ENCODE measurements at regions not wholly inside any gene's neighbourhood (a gene's known extent, or its start where the extent isn't known, plus 50 kb on each side); places are given as distances from the start of the nearest gene placed in this dataset.

DNA sequence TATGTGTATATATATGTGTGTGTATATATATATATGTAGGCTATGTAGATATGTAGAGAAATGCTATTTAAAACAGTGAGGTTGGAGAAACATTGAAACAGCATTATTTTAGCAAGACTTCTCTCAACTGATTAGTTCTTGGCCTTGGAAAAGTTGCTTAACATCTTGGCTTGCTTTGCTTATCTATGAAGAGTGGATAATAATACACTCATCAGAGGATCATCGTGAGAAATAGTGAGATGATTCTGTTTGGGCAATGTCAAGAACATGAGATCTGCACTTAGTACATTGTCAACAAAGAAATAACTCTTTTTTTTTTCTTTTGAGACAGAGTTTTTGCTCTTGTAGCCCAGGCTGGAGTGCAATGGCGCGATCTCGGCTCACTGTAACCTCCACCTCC is 128.3 kb downstream of the KLF5 start:
- H3K27me3 ChIP-seq (ENCODE audit: control insufficient read depth, insufficient read depth, low read length): no peaks in the 10 kb centered on the region
- no peaks in the 10 kb centered on the region for H3K9me3 ChIP-seq (ENCODE audit: control insufficient read depth, insufficient read depth, low read length)
- WGBS (ENCODE audit: insufficient coverage): 96% methylated on average over 3 of the region's 4 CpGs
- H3K27ac ChIP-seq (ENCODE audit: low read depth, low read length): no peak overlapping the region
- no peaks in the 10 kb centered on the region for H3K4me1 ChIP-seq (ENCODE audit: control insufficient read depth, insufficient read depth, low read length)
- no peak overlapping the region for H3K4me3 ChIP-seq (ENCODE audit: low read depth, low read length)
- no peaks in the 10 kb centered on the region for H3K36me3 ChIP-seq (ENCODE audit: control insufficient read depth, insufficient read depth, low read length)
- DNase-seq (ENCODE audit: low read depth in 4 of 6, low spot score in 6 of 6): no peak

DNA sequence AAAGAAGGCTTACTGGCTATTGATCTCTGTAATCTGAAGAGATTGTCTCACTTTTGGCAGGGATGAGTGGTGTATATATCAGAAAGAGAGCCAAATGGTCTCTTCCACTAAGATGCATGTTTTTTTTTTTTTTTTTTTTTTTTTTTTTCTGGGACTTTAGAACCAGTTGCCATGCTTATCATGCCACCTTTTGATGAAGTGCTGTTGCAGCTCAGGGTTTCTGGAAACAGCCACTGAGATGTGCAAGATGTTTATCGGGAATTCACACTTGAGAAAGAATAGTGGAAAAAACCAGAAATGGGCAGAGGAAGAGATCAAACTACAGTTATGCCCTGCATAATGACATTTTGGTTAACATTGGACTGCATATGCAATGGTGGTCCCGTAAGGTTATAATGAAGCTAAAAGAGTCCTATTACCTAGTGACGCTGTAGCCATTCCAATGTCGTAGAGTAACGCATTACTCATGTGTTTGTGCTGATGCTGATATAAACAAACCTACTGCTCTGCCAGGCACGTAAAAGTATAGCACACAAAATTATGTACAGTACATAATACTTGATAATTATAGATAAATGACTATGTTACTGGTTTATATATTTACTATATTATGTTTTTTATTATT is 121.0 kb downstream of the KLF5 start:
- no peak overlapping the region for H3K4me3 ChIP-seq (ENCODE audit: low read depth, low read length)
- H3K27ac ChIP-seq (ENCODE audit: low read depth, low read length): no peak overlapping the region
- no peaks in the 10 kb centered on the region for H3K36me3 ChIP-seq (ENCODE audit: control insufficient read depth, insufficient read depth, low read length)
- H3K9me3 ChIP-seq (ENCODE audit: control insufficient read depth, insufficient read depth, low read length): no peaks in the 10 kb centered on the region
- DNase-seq (ENCODE audit: low read depth in 4 of 6, low spot score in 6 of 6): no peak
- no peaks in the 10 kb centered on the region for H3K27me3 ChIP-seq (ENCODE audit: control insufficient read depth, insufficient read depth, low read length)
- H3K4me1 ChIP-seq (ENCODE audit: control insufficient read depth, insufficient read depth, low read length): no peaks in the 10 kb centered on the region
- WGBS (ENCODE audit: insufficient coverage): 100% methylated on average over 2 of the region's 6 CpGs

DNA sequence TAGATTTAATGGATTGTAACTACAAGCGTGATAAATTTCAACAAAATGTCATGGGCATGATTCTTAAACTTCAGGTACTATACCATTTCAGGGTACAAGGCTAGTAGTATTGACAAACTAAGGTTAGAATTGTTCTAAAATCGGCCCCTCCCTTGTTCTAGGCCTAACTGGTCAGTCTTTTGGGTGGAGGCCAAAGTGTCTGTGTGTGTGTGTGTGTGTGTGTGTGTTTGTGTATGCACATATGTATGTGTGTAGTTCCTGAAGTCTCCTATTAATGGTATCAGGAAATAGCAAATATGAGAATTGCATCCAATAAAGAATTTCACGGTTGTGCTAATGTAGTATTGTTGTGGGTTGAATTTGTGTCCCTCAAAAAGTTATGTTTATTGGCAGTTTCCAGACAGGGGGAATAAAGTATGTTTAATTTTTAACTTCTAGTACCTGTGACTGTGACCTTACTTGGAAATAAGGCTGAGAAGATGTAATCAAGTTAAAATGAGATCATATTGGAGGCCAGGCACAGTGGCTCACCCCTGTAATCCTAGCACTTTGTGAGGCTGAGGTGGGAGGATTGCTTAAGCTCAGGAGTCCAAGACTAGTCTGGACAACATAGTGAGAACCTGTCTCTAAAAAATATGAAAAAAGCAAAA is 119.2 kb downstream of the KLF5 start:
- Histone ChIP-seq H3K9me3 (ENCODE audit: control insufficient read depth, insufficient read depth, low read length) (no peaks in the 10 kb centered on the region), H3K27ac (ENCODE audit: low read depth, low read length) (no peak overlapping the region), H3K27me3 (ENCODE audit: control insufficient read depth, insufficient read depth, low read length) (no peaks in the 10 kb centered on the region), H3K4me1 (ENCODE audit: control insufficient read depth, insufficient read depth, low read length) (no peaks in the 10 kb centered on the region), H3K36me3 (ENCODE audit: control insufficient read depth, insufficient read depth, low read length) (no peaks in the 10 kb centered on the region), H3K4me3 (ENCODE audit: low read depth, low read length) (no peak overlapping the region)
- no peak for DNase-seq (ENCODE audit: low read depth in 4 of 6, low spot score in 6 of 6)
- 93% methylated on average over 2 of the region's 3 CpGs for WGBS (ENCODE audit: insufficient coverage)

DNA sequence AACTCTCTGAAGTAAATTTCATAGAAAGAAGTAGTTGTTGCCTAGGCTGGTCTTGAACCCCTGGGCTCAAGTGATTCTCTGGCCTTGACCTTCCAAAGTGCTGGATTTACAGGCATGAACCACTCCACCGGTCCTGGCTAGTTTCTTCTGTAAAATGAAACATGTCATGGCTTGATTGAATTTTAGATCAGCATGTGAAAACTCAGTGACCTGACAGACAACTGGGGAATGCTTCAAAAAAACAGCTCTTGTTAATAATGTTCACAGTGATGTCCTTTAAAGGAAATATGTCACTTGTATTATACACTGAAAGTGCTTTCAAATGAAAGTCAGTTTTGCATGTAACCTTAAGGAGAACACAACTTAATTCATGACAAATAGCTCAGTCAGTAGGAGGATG is 118.2 kb downstream of the KLF5 start:
- Histone ChIP-seq H3K9me3 (ENCODE audit: control insufficient read depth, insufficient read depth, low read length) (no peaks in the 10 kb centered on the region), H3K4me3 (ENCODE audit: low read depth, low read length) (no peak overlapping the region), H3K4me1 (ENCODE audit: control insufficient read depth, insufficient read depth, low read length) (no peaks in the 10 kb centered on the region), H3K36me3 (ENCODE audit: control insufficient read depth, insufficient read depth, low read length) (no peaks in the 10 kb centered on the region), H3K27me3 (ENCODE audit: control insufficient read depth, insufficient read depth, low read length) (no peaks in the 10 kb centered on the region), H3K27ac (ENCODE audit: low read depth, low read length) (no peak overlapping the region)
- no peak for DNase-seq (ENCODE audit: low read depth in 4 of 6, low spot score in 6 of 6)
- 80% methylated on average over 1 of the region's 1 CpG for WGBS (ENCODE audit: insufficient coverage)

DNA sequence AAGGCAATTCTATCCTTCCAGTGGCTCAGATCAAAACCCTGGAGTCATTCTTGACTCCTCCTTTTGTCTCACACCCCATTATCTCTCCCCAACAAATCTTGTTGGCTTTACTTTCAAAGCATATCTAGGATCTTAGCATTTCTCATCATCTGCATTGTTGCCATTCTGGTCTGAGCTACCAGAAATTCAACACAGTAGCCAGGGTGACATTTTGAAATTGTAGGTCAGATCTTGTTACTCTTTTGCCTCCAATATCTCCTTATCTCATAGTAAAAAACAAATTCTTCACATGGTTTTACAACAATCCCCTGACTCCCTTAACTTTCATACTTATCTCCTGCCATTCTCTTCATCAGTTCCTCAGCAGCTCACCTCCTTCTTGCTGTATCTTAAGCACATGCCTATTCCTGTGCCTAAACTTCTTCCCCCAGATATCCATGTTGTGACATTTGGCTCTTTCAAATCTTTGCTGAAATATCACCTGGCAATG is 115.8 kb downstream of the KLF5 start:
- Histone ChIP-seq H3K27ac (ENCODE audit: low read depth, low read length) (no peak overlapping the region), H3K27me3 (ENCODE audit: control insufficient read depth, insufficient read depth, low read length) (no peaks in the 10 kb centered on the region), H3K36me3 (ENCODE audit: control insufficient read depth, insufficient read depth, low read length) (no peaks in the 10 kb centered on the region), H3K4me3 (ENCODE audit: low read depth, low read length) (no peak overlapping the region), H3K9me3 (ENCODE audit: control insufficient read depth, insufficient read depth, low read length) (no peaks in the 10 kb centered on the region), H3K4me1 (ENCODE audit: control insufficient read depth, insufficient read depth, low read length) (no peaks in the 10 kb centered on the region)
- no peak for DNase-seq (ENCODE audit: low read depth in 4 of 6, low spot score in 6 of 6)

DNA sequence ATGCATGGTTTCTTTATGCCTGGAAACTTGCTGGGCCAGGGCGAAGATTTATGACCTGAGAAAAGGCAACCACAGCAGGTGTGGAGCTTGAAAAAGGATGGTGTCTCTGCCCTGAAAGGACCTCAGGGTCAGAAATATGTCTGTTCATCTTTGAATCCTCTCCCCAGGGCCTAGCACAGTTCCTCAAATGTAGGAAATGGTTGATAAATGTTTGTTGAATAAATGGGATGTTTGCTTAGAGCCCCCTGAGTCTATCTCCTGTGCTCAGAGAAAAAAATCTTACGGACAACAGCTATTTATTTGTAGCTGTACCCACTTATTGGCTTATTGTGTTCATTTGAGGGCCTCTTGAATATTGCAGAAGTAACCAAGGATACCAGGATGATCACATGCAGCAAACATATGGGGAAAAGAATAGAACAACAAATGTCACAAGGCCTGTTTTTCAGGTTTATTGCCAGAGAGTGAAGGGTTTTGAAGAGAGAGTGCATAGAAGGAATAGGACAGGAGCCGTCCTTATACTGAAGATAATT is 114.5 kb downstream of the KLF5 start:
- Histone ChIP-seq H3K27ac (ENCODE audit: low read depth, low read length) (no peak overlapping the region), H3K27me3 (ENCODE audit: control insufficient read depth, insufficient read depth, low read length) (no peaks in the 10 kb centered on the region), H3K4me3 (ENCODE audit: low read depth, low read length) (no peak overlapping the region), H3K36me3 (ENCODE audit: control insufficient read depth, insufficient read depth, low read length) (no peaks in the 10 kb centered on the region), H3K4me1 (ENCODE audit: control insufficient read depth, insufficient read depth, low read length) (no peaks in the 10 kb centered on the region), H3K9me3 (ENCODE audit: control insufficient read depth, insufficient read depth, low read length) (no peaks in the 10 kb centered on the region)
- no CpG with 5 or more reads among the region's 3 CpGs for WGBS (ENCODE audit: insufficient coverage)
- no peak for DNase-seq (ENCODE audit: low read depth in 4 of 6, low spot score in 6 of 6)

DNA sequence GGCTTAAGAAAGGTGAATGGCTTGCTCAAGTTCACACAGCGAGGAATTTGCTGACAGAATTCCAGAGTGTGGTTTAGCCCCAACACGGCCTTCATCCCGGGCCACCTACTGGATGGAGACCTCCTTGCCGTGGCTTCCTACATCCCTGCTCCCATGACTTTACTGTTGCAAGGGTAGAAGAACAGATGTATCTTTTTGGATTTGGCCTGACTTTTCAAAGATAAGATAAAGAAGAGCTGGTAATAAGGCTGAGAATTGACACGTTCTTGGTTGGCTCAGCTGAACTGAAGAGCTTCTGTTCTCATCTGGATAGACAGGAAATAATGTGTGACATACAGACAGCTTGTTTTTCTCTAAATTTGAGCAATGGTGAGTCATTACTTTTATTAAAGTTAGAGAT is 113.1 kb downstream of the KLF5 start:
- no peak overlapping the region for H3K27ac ChIP-seq (ENCODE audit: low read depth, low read length)
- no peaks in the 10 kb centered on the region for H3K9me3 ChIP-seq (ENCODE audit: control insufficient read depth, insufficient read depth, low read length)
- 82% methylated on average over 1 of the region's 5 CpGs for WGBS (ENCODE audit: insufficient coverage)
- H3K36me3 ChIP-seq (ENCODE audit: control insufficient read depth, insufficient read depth, low read length): no peaks in the 10 kb centered on the region
- H3K4me1 ChIP-seq (ENCODE audit: control insufficient read depth, insufficient read depth, low read length): no peaks in the 10 kb centered on the region
- no peaks in the 10 kb centered on the region for H3K27me3 ChIP-seq (ENCODE audit: control insufficient read depth, insufficient read depth, low read length)
- H3K4me3 ChIP-seq (ENCODE audit: low read depth, low read length): no peak overlapping the region
- no peak for DNase-seq (ENCODE audit: low read depth in 4 of 6, low spot score in 6 of 6)

DNA sequence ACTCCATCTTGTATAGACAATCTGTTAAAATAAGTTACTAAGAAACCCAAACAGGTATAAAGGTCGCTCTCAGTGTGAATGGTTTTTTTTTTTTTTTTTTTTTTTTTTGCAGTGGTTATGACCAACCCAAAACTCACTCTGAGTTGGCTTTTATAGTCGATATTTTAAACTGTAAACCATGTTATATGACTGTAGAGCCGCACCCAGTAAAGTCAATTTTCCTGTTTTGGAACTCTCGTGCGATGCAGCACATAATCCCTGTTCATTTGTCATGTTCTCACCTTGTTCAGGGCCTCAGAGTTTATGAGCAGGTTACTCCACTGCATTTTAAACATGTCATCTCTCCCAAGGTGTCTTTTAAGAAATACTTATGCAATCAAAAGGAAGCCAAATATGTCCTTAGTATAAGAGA is 112.5 kb downstream of the KLF5 start:
- 92% methylated on average over 3 of the region's 5 CpGs for WGBS (ENCODE audit: insufficient coverage)
- DNase-seq (ENCODE audit: low read depth in 4 of 6, low spot score in 6 of 6): no peak
- no peak overlapping the region for H3K27ac ChIP-seq (ENCODE audit: low read depth, low read length)
- no peaks in the 10 kb centered on the region for H3K27me3 ChIP-seq (ENCODE audit: control insufficient read depth, insufficient read depth, low read length)
- H3K9me3 ChIP-seq (ENCODE audit: control insufficient read depth, insufficient read depth, low read length): no peaks in the 10 kb centered on the region
- no peaks in the 10 kb centered on the region for H3K4me1 ChIP-seq (ENCODE audit: control insufficient read depth, insufficient read depth, low read length)
- H3K36me3 ChIP-seq (ENCODE audit: control insufficient read depth, insufficient read depth, low read length): no peaks in the 10 kb centered on the region
- H3K4me3 ChIP-seq (ENCODE audit: low read depth, low read length): no peak overlapping the region

DNA sequence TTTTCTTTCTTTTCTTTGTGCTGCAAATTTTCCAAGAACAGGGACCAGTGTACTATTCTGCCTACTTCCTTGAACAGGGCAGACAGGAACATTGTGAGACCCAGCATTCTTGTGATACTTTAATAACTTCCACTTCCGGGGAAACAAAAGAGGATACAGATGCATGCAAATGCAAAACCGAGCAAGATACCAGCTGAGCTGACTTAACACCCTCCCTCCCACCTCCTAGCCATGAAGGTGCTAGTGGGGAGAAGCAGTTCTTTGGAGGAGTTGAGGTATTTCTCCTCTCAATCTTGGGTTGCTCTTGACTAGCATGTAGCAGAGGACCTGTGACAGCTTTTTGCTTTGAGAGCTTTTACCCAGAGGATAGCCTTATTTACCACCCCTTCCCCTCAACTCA is 111.2 kb downstream of the KLF5 start:
- Histone ChIP-seq H3K27ac (ENCODE audit: low read depth, low read length) (no peak overlapping the region), H3K9me3 (ENCODE audit: control insufficient read depth, insufficient read depth, low read length) (no peaks in the 10 kb centered on the region), H3K4me1 (ENCODE audit: control insufficient read depth, insufficient read depth, low read length) (no peaks in the 10 kb centered on the region), H3K36me3 (ENCODE audit: control insufficient read depth, insufficient read depth, low read length) (no peaks in the 10 kb centered on the region), H3K4me3 (ENCODE audit: low read depth, low read length) (no peak overlapping the region), H3K27me3 (ENCODE audit: control insufficient read depth, insufficient read depth, low read length) (no peaks in the 10 kb centered on the region)
- no peak for DNase-seq (ENCODE audit: low read depth in 4 of 6, low spot score in 6 of 6)
- no CpG with 5 or more reads among the region's 2 CpGs for whole genome bisulfite sequencing (ENCODE audit: insufficient coverage)

DNA sequence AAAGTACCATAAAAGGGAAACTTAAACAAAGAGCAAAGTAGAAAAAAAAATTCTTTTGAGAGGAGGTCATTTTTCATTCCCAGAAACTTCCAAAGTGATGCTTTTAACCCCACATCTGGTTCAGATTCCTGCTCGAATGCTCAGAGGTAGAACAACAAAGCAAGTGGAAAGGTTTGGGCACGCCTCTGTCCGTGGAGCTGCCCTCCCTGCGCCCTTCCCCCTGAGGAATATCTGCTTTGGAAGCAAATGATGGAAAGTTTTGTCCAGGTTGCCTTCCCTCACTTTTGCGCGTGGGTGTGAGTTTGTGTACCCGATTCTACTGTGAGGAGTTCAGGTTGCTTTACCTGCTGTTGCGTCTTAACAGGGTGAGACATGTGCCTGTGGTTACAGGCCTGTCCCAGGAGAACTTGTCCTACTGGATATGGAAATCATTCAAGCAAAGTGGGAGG is 110.2 kb downstream of the KLF5 start:
- DNase-seq (ENCODE audit: low read depth in 4 of 6, low spot score in 6 of 6): no peak
- no peak overlapping the region for H3K4me3 ChIP-seq (ENCODE audit: low read depth, low read length)
- H3K36me3 ChIP-seq (ENCODE audit: control insufficient read depth, insufficient read depth, low read length): no peaks in the 10 kb centered on the region
- no peaks in the 10 kb centered on the region for H3K27me3 ChIP-seq (ENCODE audit: control insufficient read depth, insufficient read depth, low read length)
- no peaks in the 10 kb centered on the region for H3K9me3 ChIP-seq (ENCODE audit: control insufficient read depth, insufficient read depth, low read length)
- H3K4me1 ChIP-seq (ENCODE audit: control insufficient read depth, insufficient read depth, low read length): no peaks in the 10 kb centered on the region
- 68% methylated on average over 8 of the region's 8 CpGs for WGBS (ENCODE audit: insufficient coverage)
- H3K27ac ChIP-seq (ENCODE audit: low read depth, low read length): no peak overlapping the region

Measured in spinal cord (tissue), 9 donors.